ENCODE measurements at regions not wholly inside any gene's neighbourhood (a gene's known extent, or its start where the extent isn't known, plus 50 kb on each side); places are given as distances from the start of the nearest gene placed in this dataset.

DNA sequence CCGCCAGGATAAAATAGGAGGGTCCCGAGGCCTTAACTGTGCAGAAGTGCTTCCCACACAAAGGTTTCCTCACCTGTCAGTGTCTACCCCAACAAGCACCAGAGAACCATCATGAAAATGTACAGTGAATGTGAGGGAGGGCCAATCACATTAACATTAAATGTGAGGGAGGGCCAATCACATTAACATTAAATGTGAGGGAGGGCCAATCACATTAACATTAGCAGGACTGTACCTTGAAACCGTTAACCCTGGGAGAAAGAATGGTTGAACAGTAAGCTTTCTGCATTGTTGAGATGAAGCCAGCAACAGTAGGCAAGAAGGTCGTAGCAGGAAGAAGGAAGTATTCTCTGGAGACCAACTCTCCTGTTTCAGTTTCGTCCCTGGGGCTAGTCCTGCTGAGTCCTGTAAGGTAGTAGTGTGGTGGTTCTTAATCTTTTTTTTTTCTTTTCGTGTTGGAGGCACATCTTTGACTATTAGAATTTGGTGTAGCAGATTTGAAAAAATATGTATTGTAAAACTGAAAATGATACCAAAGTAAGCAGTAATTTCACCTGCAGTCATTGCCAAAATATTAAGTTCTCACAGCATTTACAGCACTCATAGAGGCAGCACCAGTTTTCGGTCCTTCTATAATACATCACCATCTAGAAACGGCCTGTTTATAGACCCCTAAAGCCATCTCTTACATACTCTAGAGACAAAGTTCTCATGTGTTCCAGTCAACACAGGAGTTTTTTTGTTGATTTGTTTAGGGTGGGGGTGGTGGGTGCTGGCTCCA lies 98.6 kb upstream of the PPP2R5A start:
- in situ Hi-C loops (cut with MboI; ENCODE audit: low sequenced_read_pairs) = no loop called here
- no peak overlapping the region for H2AFZ ChIP-seq (replicated peaks; ENCODE audit: low read length, poor library complexity)
- H2BK120ac ChIP-seq (ENCODE audit: low read depth, low read length) = no peak overlapping the region
- no peaks in the 10 kb centered on the region for H3K79me1 ChIP-seq (ENCODE audit: low read depth in 1 of 2, low read length in 2 of 2)
- H2BK15ac ChIP-seq (ENCODE audit: low read depth, low read length) = no peak overlapping the region
- no peak overlapping the region for H4K8ac ChIP-seq (ENCODE audit: low read depth in 2 of 2, low read length in 2 of 2)
- H4K5ac ChIP-seq (ENCODE audit: low read depth, low read length) = no peak overlapping the region
- no peak for ATAC-seq (ENCODE audit: low read depth)
- no peak overlapping the region for H3K56ac ChIP-seq (ENCODE audit: extremely low read depth, insufficient read depth, low read length)
- no peak overlapping the region for H2BK5ac ChIP-seq (ENCODE audit: low read depth, low read length, poor library complexity, severe bottlenecking)
- BruUV-seq (replicated peaks) = no TSS peak
- H3K4me3 ChIP-seq (ENCODE audit: insufficient read depth, low read depth, low read length) = no peak overlapping the region
- no peak overlapping the region for H3K4me2 ChIP-seq (ENCODE audit: low read depth, low read length)
- H3K4me1 ChIP-seq (ENCODE audit: control insufficient read depth, insufficient read depth, low read length) = no peaks in the 10 kb centered on the region
- H3K14ac ChIP-seq (replicated peaks; ENCODE audit: low read depth, low read length) = no peak overlapping the region
- H3K27me3 ChIP-seq (ENCODE audit: control insufficient read depth, insufficient read depth, low read length) = no peaks in the 10 kb centered on the region
- TF ChIP-seq RAD21 (IDR thresholded peaks at IDR 0.05; ENCODE audit: low read length) (no peak), SMC3 (IDR thresholded peaks at IDR 0.05; ENCODE audit: low read depth, low read length) (no peak), MXI1 (IDR thresholded peaks at IDR 0.05; ENCODE audit: borderline replicate concordance, low read depth, low read length) (no peak), POLR2A (IDR thresholded peaks at IDR 0.05; ENCODE audit: low read depth, low read length) (no peak), FOS (IDR thresholded peaks at IDR 0.05; ENCODE audit: low read depth, low read length) (no peak), CHD1 (IDR thresholded peaks at IDR 0.05; ENCODE audit: low read depth, low read length) (no peak), BHLHE40 (IDR thresholded peaks at IDR 0.05; ENCODE audit: low read depth, low read length) (no peak), RCOR1 (IDR thresholded peaks at IDR 0.05; ENCODE audit: insufficient replicate concordance, low read length) (no peak), NFE2L2 (IDR thresholded peaks at IDR 0.05; ENCODE audit: low read depth, low read length) (no peak), MAZ (IDR thresholded peaks at IDR 0.05; ENCODE audit: borderline replicate concordance, low read depth, low read length) (no peak), RFX5 (IDR thresholded peaks at IDR 0.05; ENCODE audit: low read depth, low read length) (no peak)
- TF ChIP-seq, protein P1, sequence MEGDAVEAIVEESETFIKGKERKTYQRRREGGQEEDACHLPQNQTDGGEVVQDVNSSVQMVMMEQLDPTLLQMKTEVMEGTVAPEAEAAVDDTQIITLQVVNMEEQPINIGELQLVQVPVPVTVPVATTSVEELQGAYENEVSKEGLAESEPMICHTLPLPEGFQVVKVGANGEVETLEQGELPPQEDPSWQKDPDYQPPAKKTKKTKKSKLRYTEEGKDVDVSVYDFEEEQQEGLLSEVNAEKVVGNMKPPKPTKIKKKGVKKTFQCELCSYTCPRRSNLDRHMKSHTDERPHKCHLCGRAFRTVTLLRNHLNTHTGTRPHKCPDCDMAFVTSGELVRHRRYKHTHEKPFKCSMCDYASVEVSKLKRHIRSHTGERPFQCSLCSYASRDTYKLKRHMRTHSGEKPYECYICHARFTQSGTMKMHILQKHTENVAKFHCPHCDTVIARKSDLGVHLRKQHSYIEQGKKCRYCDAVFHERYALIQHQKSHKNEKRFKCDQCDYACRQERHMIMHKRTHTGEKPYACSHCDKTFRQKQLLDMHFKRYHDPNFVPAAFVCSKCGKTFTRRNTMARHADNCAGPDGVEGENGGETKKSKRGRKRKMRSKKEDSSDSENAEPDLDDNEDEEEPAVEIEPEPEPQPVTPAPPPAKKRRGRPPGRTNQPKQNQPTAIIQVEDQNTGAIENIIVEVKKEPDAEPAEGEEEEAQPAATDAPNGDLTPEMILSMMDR (conservative IDR thresholded peaks at IDR 0.05; ENCODE audit: low read depth, low read length) = no peak
- H2AK5ac ChIP-seq (ENCODE audit: low read depth, low read length) = no peak overlapping the region
- H3K23ac ChIP-seq (ENCODE audit: low read depth, low read length) = no peak overlapping the region
- no peak overlapping the region for H3K18ac ChIP-seq (ENCODE audit: low read depth, low read length)
- no peaks in the 10 kb centered on the region for H4K20me1 ChIP-seq (ENCODE audit: insufficient read depth, low read length)
- POLR2A ChIA-PET (ENCODE audit: unreplicated experiment) = no interaction called here
- no peak for DNase-seq
- no peak overlapping the region for H2AK9ac ChIP-seq (replicated peaks; ENCODE audit: low read depth, low read length, poor library complexity)
- H3K4ac ChIP-seq (ENCODE audit: low read depth, low read length) = no peak overlapping the region
- H3K9me3 ChIP-seq (ENCODE audit: control insufficient read depth, insufficient read depth, low read length) = no peaks in the 10 kb centered on the region
- no peak overlapping the region for H4K91ac ChIP-seq (ENCODE audit: insufficient read depth, low read depth, low read length)
- peaks cover 10% of the 10 kb centered on the region; the same call in 1 of the 2 replicates for H3K9me1 ChIP-seq (ENCODE audit: insufficient read depth, low read length)
- no peak overlapping the region for H2BK20ac ChIP-seq (ENCODE audit: low read depth, low read length)
- dilution Hi-C loops (cut with HindIII; ENCODE audit: low sequenced_read_pairs, unreplicated experiment) = no loop called here
- no peak overlapping the region for H3K9ac ChIP-seq (ENCODE audit: low read depth, low read length)
- CTCF ChIA-PET = no interaction called here
- intact Hi-C loops (cut with micrococcal nuclease) = no loop called here
- WGBS, 2 experiments (ENCODE audit: extremely low coverage in 2 of 2, insufficient read length in 1 of 2) = 60% methylated on average over 1 of the region's 8 CpGs; no CpG with 5 or more reads in 1 of the 2 experiments
- no peaks in the 10 kb centered on the region for H3K36me3 ChIP-seq (ENCODE audit: control insufficient read depth, insufficient read depth, low read length)
- H3K27ac ChIP-seq (ENCODE audit: insufficient read depth, low read length) = no peak overlapping the region
